Activated CD8-positive, alpha-beta T cell treated with anti-CD3 and anti-CD28 coated beads, Interleukin-2, amount 10 ng/mL, durations not matched to agents 7 days and 5 days (primary cell): ENCODE measurements at regions not wholly inside any gene's neighbourhood (a gene's known extent, or its start where the extent isn't known, plus 50 kb on each side); places are given as distances from the start of the nearest gene placed in this dataset.

Source experiments
- ATAC-seq: fragments of 150-1000 bp; cut with Tn5 transposase; one replicate; pipeline ENCODE4 v1.10.0; 2021; ENCODE audit warnings: moderate library complexity
- CTCF ChIA-PET: fragments of 350-600 bp; sonication (Branson Sonifier 250); formaldehyde crosslinking; loops from one replicate; lab custom pipeline; 2021; ENCODE audit warnings: antibody characterized with exemption; lab: Charles Lee
- POLR2A ChIA-PET: fragments of 350-600 bp; sonication (Branson Sonifier 250); formaldehyde crosslinking; loops from one replicate; lab custom pipeline; 2021; ENCODE audit warnings: antibody characterized with exemption; lab: Charles Lee
- DNase-seq: peaks from one replicate; pipeline ENCODE4 v3.0.0-alpha.2; 2020
- H3K27ac Mint-ChIP-seq: one replicate; pipeline ENCODE4 v1.8.0; 2021; ENCODE audit warnings: mild to moderate bottlenecking, mixed read lengths
- H3K27me3 Mint-ChIP-seq: one replicate; pipeline ENCODE4 v1.8.0; 2021; ENCODE audit warnings: low read depth, mixed read lengths
- H3K36me3 Mint-ChIP-seq: one replicate; pipeline ENCODE4 v1.8.0; 2021; ENCODE audit warnings: low read depth, mixed read lengths
- H3K4me1 Mint-ChIP-seq: one replicate; pipeline ENCODE4 v1.8.0; 2021; ENCODE audit warnings: low read depth, mixed read lengths
- H3K4me3 Mint-ChIP-seq: one replicate; pipeline ENCODE4 v1.8.0; 2021; ENCODE audit warnings: mild to moderate bottlenecking, mixed read lengths
- H3K9me3 Mint-ChIP-seq: one replicate; pipeline ENCODE4 v1.8.0; 2022; ENCODE audit warnings: mixed read lengths; ENCODE audit not compliant: insufficient read depth

DNA sequence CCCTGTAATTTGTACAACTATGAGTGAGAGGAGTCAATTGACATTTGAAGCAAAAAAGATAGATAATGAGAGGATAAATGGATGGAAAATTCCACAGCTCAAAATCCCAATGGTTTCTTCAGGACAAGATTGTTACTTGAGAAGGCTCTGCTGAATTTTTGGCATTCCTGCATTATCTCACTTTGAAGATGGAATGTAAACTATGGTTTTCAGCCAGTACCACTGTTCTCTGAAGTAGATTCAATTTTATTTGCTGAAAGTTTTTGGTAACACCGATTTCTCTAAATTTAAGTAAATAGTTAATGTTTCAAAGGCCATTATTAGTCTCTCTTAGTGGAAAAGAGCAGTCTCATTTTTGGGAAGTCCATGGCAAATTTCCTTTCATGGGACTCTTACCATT is 121.9 kb upstream of the SLC38A2 start:
- POLR2A ChIA-PET = no interaction called here
- CTCF ChIA-PET = interaction anchor here (1.1 kb wide), 1 partner anchor 10 kb away, joined by 3 read pairs; no protein-coding TSS in a partner anchor
- DNase-seq (no peak), ATAC-seq (no peak)
- H3K27me3 Mint-ChIP-seq = no peaks in the 10 kb centered on the region
- H3K36me3 Mint-ChIP-seq = peaks cover 5% of the 10 kb centered on the region
- H3K9me3 Mint-ChIP-seq = no peaks in the 10 kb centered on the region
- no peak overlapping the region for H3K27ac Mint-ChIP-seq
- H3K4me1 Mint-ChIP-seq = no peaks in the 10 kb centered on the region
- no peak overlapping the region for H3K4me3 Mint-ChIP-seq

DNA sequence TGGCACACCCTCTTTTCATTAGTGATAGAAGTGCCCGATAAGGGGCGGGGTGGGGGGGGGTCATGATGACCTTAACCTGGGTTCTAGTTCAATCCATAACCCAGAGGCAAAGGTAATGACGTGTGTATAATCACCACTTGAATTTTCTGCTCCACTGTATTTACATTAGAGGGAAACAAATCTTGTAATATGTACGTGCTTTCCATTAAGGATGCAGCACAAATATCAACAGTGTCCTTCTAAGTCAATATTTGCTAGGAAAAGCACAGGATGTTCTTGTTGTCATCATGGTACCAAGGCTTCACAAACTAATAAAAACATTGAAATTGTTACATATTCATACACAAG is 121.2 kb upstream of the SLC38A2 start:
- Mint-ChIP-seq H3K36me3 (peaks cover 7% of the 10 kb centered on the region), H3K4me1 (no peaks in the 10 kb centered on the region), H3K4me3 (no peak overlapping the region), H3K27ac (no peak overlapping the region), H3K9me3 (no peaks in the 10 kb centered on the region), H3K27me3 (no peaks in the 10 kb centered on the region)
- no peak for ATAC-seq
- CTCF ChIA-PET = interaction anchor here (1.1 kb wide), 1 partner anchor 10 kb away, joined by 3 read pairs; no protein-coding TSS in a partner anchor
- DNase-seq = no peak
- POLR2A ChIA-PET = no interaction called here

DNA sequence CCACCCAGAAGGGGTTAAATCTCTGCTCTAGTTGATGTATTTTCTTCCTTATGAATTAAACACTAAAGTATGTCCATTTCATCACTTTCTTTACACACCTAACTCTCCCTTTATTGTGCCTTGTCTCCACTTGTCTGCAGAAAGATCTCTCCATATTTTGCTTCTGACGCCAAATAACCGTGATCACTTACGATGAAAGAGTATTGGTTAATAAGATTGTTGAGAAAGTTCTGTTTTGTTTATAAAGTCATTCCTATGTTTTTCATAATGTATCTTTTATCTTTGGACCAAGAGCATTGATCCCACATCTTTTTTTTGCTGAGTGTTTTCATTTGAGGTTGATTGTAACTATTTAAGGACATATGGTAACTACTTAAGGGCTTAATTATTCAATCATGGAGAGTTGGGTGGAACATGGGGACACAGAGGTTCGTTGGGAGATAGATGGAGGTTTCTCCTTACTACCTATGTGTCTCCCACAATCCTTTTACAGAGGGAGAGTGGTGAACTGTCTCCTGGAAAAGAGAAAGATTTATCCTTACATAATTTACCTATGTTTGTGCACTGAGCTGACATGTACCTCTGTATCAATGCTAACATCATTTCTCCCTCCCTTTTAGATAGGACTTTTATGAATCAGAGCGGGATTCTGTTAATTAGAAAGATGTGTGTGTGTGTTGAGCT is 120.7 kb upstream of the SLC38A2 start:
- H3K9me3 Mint-ChIP-seq = no peaks in the 10 kb centered on the region
- no peak for DNase-seq
- H3K27me3 Mint-ChIP-seq = no peaks in the 10 kb centered on the region
- H3K4me1 Mint-ChIP-seq = no peaks in the 10 kb centered on the region
- no peak overlapping the region for H3K4me3 Mint-ChIP-seq
- ChIA-PET CTCF (interaction anchor here (1.1 kb wide), 1 partner anchor 9 kb away, joined by 3 read pairs; no protein-coding TSS in a partner anchor), POLR2A (interaction anchor here (0.6 kb wide), 1 partner anchor 56 kb away, joined by 4 read pairs; no protein-coding TSS in a partner anchor)
- H3K36me3 Mint-ChIP-seq = peaks cover 7% of the 10 kb centered on the region
- H3K27ac Mint-ChIP-seq = no peak overlapping the region
- ATAC-seq = no peak

DNA sequence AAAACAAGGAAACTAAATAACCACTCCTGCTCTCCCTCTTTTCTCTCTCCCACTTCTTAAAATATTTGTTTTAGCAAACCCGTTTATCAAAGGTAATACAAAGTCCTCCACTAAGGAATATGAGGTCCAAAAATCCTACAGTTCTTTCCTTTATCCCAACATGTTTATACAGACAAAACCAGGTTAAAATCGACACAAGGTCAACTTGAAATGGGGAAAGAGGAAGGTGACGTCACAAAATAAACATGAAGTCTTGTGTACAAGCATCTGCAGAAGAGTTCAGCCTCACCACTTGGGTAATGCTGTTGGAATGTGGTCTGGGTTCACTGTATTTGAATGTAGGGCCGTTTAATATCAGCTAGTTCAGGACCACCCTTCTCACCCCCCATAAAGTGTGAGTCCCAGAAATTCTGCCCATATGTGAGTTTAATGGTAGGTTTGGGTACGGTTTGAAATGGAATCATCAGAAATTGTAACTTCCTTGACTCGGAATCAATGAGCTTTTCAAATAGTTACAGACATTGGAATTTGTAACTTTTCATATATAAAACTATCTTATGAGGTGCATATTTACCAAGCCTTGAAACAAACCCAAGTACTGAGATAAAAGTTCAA is 120.0 kb upstream of the SLC38A2 start:
- no peak overlapping the region for H3K27ac Mint-ChIP-seq
- no peaks in the 10 kb centered on the region for H3K9me3 Mint-ChIP-seq
- CTCF ChIA-PET = no interaction called here
- no peaks in the 10 kb centered on the region for H3K4me1 Mint-ChIP-seq
- no peak for ATAC-seq
- H3K27me3 Mint-ChIP-seq = no peaks in the 10 kb centered on the region
- no peak overlapping the region for H3K4me3 Mint-ChIP-seq
- no peak for DNase-seq
- POLR2A ChIA-PET = interaction anchor here (0.6 kb wide), 1 partner anchor 57 kb away, joined by 4 read pairs; no protein-coding TSS in a partner anchor
- H3K36me3 Mint-ChIP-seq = peaks cover 7% of the 10 kb centered on the region

DNA sequence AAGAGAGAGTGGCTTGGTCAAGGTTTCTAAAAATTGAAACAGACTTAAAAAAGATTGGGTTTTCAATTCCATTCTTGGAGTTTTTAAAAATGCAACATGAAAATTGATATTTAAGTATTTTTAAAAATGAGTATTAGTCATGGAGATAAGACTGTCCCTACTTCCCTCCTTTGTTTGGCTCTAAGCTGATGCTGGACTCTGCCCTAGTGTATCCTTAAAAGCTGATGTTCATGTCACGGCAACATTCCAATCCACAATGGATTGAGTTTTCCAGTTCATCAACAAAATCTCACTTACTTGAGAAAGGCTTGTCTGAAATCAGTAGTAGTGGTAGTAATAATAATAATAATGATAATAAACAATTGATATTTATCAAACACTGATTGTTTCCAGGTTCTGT is 119.0 kb upstream of the SLC38A2 start:
- ATAC-seq (no peak), DNase-seq (no peak)
- no peaks in the 10 kb centered on the region for H3K4me1 Mint-ChIP-seq
- H3K36me3 Mint-ChIP-seq = peaks cover 7% of the 10 kb centered on the region
- H3K9me3 Mint-ChIP-seq = no peaks in the 10 kb centered on the region
- H3K27me3 Mint-ChIP-seq = no peaks in the 10 kb centered on the region
- ChIA-PET CTCF (no interaction called here), POLR2A (no interaction called here)
- no peak overlapping the region for H3K27ac Mint-ChIP-seq
- H3K4me3 Mint-ChIP-seq = no peak overlapping the region

DNA sequence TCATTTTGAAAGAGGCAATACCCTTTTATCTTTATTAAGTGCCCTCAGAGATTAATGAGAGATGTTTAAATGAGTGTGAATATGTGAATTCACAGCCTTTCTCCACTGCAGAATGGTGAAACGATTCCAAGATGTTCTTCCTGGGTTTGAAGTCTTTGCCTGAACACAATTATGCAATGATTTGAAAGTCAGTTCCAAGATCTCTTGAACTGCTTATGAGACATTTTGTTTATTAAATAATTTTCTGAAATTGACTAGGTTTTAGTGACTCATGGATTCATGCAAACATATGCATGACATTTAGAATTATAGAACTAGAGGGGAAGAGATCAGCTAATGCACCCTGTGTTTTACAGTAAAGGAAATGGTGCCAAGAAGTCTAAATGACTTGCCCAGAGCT is 118.1 kb upstream of the SLC38A2 start:
- no peak for DNase-seq
- no peak for ATAC-seq
- no peak overlapping the region for H3K4me3 Mint-ChIP-seq
- ChIA-PET POLR2A (interaction anchor here (0.5 kb wide), 1 partner anchor 102 kb away, joined by 3 read pairs; no protein-coding TSS in a partner anchor), CTCF (no interaction called here)
- H3K27ac Mint-ChIP-seq = no peak overlapping the region
- no peaks in the 10 kb centered on the region for H3K27me3 Mint-ChIP-seq
- no peaks in the 10 kb centered on the region for H3K4me1 Mint-ChIP-seq
- H3K9me3 Mint-ChIP-seq = no peaks in the 10 kb centered on the region
- H3K36me3 Mint-ChIP-seq = peaks cover 7% of the 10 kb centered on the region

DNA sequence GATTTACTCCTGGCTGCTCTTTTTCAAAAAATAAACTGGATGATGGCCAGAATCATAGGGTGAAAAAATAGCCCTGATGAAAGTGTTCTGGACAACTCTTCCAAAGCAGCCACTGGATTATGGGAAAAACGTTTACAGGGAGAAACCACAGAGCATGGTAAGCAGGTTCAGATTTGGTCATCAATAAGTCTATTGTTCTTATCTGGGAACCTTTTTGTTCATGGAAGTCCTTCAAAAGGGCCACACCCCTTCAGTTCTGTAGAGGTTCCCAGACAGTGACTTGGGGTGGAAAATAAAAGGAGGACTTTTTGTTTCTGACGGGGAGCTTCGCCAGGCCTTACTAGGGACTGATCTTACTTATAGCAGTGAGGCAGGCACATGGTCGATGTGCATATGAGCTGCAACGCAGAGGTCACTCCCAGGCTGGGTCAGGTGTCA is 117.4 kb upstream of the SLC38A2 start:
- peaks cover 10% of the 10 kb centered on the region for H3K36me3 Mint-ChIP-seq
- no peak overlapping the region for H3K27ac Mint-ChIP-seq
- H3K4me1 Mint-ChIP-seq = no peaks in the 10 kb centered on the region
- no peaks in the 10 kb centered on the region for H3K9me3 Mint-ChIP-seq
- H3K27me3 Mint-ChIP-seq = no peaks in the 10 kb centered on the region
- CTCF ChIA-PET = no interaction called here
- DNase-seq = no peak
- no peak for ATAC-seq
- POLR2A ChIA-PET = interaction anchor here (0.5 kb wide), 1 partner anchor 102 kb away, joined by 3 read pairs; no protein-coding TSS in a partner anchor
- no peak overlapping the region for H3K4me3 Mint-ChIP-seq

DNA sequence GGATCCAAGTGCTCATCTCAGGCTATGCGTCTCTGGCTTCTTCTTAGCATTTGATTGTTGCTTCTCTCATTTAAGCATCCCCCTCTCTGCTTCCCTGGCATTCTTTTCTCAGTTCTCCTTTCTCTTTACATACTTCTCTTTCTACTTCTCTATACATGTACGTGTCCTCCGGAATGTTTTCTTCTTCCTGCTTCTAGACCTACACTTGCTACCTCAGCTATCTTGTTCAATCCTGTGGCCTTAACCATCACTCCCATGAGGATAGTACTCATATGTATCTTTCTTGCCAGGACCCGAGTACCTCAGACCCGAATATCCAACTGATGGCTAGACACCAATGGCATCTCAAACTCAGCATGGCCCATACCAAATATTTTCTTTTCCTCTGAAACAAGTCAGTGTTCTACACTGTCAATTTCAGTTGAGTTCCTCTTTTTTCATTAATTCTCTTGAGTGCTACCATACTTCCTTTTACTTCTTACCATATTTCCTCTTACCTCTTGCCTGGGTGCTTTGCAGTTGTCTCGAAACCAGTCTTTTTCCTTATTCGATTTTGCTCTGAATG is 115.1 kb upstream of the SLC38A2 start:
- POLR2A ChIA-PET = no interaction called here
- no peak for ATAC-seq

DNA sequence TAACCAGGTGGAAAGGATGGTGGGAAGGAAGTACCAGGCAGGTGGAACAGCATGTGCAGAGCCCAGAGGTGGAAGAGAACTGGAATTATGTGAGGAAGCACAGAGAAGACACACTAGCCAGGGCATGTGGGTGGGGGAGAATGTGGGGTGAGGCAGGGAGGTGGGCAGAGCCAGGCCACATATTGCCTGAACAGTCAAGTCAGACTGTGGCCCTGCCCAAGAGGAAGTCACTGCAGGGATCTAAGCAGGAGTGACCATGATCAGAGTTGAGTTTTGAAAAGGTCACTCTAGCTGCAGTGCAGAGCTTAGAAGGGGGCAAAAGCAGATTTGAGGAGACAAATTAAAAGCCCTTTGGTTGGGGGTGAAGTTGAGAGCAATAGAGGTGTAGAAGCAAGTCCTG is 114.0 kb upstream of the SLC38A2 start:
- H3K9me3 Mint-ChIP-seq = no peaks in the 10 kb centered on the region
- no peaks in the 10 kb centered on the region for H3K27me3 Mint-ChIP-seq
- no peak overlapping the region for H3K4me3 Mint-ChIP-seq
- POLR2A ChIA-PET = no interaction called here
- no peak overlapping the region for H3K27ac Mint-ChIP-seq
- DNase-seq (no peak), ATAC-seq (no peak)
- CTCF ChIA-PET = no interaction called here
- peaks cover 17% of the 10 kb centered on the region for H3K36me3 Mint-ChIP-seq
- H3K4me1 Mint-ChIP-seq = no peaks in the 10 kb centered on the region

More for the DNA sequence above, 115.1 kb upstream of the SLC38A2 start:
- Mint-ChIP-seq H3K36me3 (peaks cover 8% of the 10 kb centered on the region), H3K4me3 (no peak overlapping the region), H3K27me3 (no peaks in the 10 kb centered on the region), H3K27ac (no peak overlapping the region), H3K9me3 (no peaks in the 10 kb centered on the region), H3K4me1 (no peaks in the 10 kb centered on the region)
- DNase-seq = no peak
- CTCF ChIA-PET = no interaction called here

DNA sequence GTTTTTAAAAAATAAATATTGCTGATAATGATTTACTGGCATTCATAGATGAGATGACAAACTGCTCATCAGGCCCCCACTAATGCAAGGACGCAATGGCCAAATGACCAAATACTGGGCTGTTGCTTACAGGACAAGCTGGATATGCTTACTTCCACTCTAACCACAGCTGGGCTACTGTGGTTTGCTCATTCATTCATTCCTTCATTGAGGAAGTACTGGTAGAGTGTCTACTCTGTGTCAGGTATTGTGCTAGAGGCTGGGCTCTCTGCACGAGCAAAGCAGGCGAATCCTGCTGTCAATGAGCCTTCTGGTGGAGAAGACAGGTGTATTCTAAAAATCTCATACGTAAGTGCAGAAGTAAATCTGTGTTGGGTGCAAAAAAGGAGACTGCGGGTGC is 113.3 kb upstream of the SLC38A2 start:
- DNase-seq = no peak
- CTCF ChIA-PET = no interaction called here
- POLR2A ChIA-PET = no interaction called here
- no peak for ATAC-seq
- H3K9me3 Mint-ChIP-seq = no peaks in the 10 kb centered on the region
- H3K4me1 Mint-ChIP-seq = no peaks in the 10 kb centered on the region
- H3K27me3 Mint-ChIP-seq = no peaks in the 10 kb centered on the region
- H3K27ac Mint-ChIP-seq = no peak overlapping the region
- peaks cover 20% of the 10 kb centered on the region for H3K36me3 Mint-ChIP-seq
- no peak overlapping the region for H3K4me3 Mint-ChIP-seq

DNA sequence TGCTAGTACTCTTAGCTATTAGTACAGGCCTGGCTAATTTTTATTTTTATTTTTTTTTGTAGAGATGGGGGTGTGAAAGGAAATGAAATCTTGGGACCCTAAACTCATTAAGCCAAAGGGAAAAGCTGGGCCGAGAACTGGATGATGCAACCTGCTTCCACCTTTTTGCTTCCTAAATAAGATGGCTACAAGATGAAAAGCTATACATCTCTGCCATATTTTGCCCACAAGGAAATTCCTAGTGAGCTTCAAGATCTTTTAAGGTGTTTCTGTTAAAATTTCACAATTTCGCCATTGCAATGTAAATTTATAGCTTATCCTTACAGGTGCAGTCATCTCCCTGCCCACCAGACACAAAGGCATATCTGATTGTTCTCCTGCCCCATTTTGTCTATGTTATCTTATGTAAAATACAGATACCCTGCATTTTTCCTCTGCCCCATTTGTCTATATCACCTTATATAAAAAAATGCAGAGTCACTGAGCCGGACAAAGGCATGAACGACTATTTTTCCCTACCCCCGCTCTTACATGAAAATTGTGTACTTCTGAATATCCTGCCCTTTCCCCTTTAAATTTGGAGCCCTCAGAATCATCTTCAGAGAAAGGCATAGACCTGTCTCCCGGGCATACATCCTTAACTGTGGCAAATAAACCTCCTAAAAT is 112.0 kb upstream of the SLC38A2 start:
- ChIA-PET POLR2A (no interaction called here), CTCF (interaction anchor here (0.9 to 1.6 kb wide), 3 partner anchors 10 to 177 kb away, joined by 3 to 5 read pairs (median 3); no protein-coding TSS in a partner anchor)
- Mint-ChIP-seq H3K27me3 (no peaks in the 10 kb centered on the region), H3K4me3 (no peak overlapping the region), H3K9me3 (no peaks in the 10 kb centered on the region), H3K4me1 (no peaks in the 10 kb centered on the region), H3K27ac (no peak overlapping the region), H3K36me3 (peaks cover 32% of the 10 kb centered on the region)
- no peak for ATAC-seq
- no peak for DNase-seq
